Brain microvascular endothelial cell (primary cell): ENCODE measurements at regions not wholly inside any gene's neighbourhood (a gene's known extent, or its start where the extent isn't known, plus 50 kb on each side); places are given as distances from the start of the nearest gene placed in this dataset.

Experiments
- DNase-seq: peaks from one replicate; pipeline ENCODE4 v3.0.0-alpha.2; 2020
- H3K27ac ChIP-seq: fragments of 250-450 bp; sonication (Bioruptor Pico); 2 replicates; pipeline ENCODE4 v1.5.1; 2020; ENCODE audit warnings: mild to moderate bottlenecking, moderate library complexity
- H3K27me3 ChIP-seq: fragments of 250-450 bp; sonication (Bioruptor Pico); replicated peaks from 2 replicates; pipeline ENCODE4 v1.5.1; 2020; ENCODE audit warnings: mild to moderate bottlenecking
- H3K36me3 ChIP-seq: fragments of 250-450 bp; sonication (Bioruptor Pico); replicated peaks from 2 replicates; pipeline ENCODE4 v1.5.1; 2020; ENCODE audit warnings: mild to moderate bottlenecking
- H3K4me3 ChIP-seq: 2 replicates; pipeline ENCODE4 v1.5.1; 2011; ENCODE audit warnings: low read depth, mild to moderate bottlenecking, control low read depth, low read length, moderate library complexity
- CTCF ChIP-seq: IDR thresholded peaks from 2 replicates; pipeline ENCODE4 v1.5.1; 2011; ENCODE audit warnings: low read depth, mild to moderate bottlenecking, moderate library complexity, low read length, control low read depth, inconsistent platforms; ENCODE audit errors: missing control alignments
- in situ Hi-C: cut with HindIII; loops from 2 replicates; pipeline ENCODE4 v1.10.0; 2017; ENCODE audit warnings: low sequenced_read_pairs, low pct_ligation_motif_present

GRCh38 chr22:27175021-27175838 is 517.8 kb downstream of the MIAT start:
- in situ Hi-C loops = no loop called here
- no peak for TF ChIP-seq CTCF
- DNase-seq = no peak
- H3K4me3 ChIP-seq = no peak overlapping the region
- no peaks in the 10 kb centered on the region for H3K36me3 ChIP-seq
- no peak overlapping the region for H3K27ac ChIP-seq
- H3K27me3 ChIP-seq = no peaks in the 10 kb centered on the region

- in situ Hi-C loops = no loop called here
- no peak overlapping the region for H3K27ac ChIP-seq
- no peak overlapping the region for H3K4me3 ChIP-seq
- DNase-seq = no peak
- no peaks in the 10 kb centered on the region for H3K27me3 ChIP-seq
- TF ChIP-seq CTCF = no peak
- H3K36me3 ChIP-seq = no peaks in the 10 kb centered on the region
These were observed 518.6 kb downstream of the MIAT start for GRCh38 chr22:27175974-27176373.

- no peaks in the 10 kb centered on the region for H3K27me3 ChIP-seq
- no peaks in the 10 kb centered on the region for H3K36me3 ChIP-seq
- no peak for DNase-seq
- in situ Hi-C loops = no loop called here
- H3K27ac ChIP-seq = no peak overlapping the region
- TF ChIP-seq CTCF = no peak
- H3K4me3 ChIP-seq = no peak overlapping the region
These were observed 521.8 kb downstream of the MIAT start for GRCh38 chr22:27179161-27179560.

- Histone ChIP-seq H3K36me3 (no peaks in the 10 kb centered on the region), H3K27ac (no peak overlapping the region), H3K4me3 (no peak overlapping the region), H3K27me3 (no peaks in the 10 kb centered on the region)
- in situ Hi-C loops = no loop called here
- DNase-seq = no peak
- TF ChIP-seq CTCF = no peak
These were observed 524.1 kb downstream of the MIAT start for GRCh38 chr22:27181537-27181936.

GRCh38 chr22:27183474-27183873 is 526.1 kb downstream of the MIAT start:
- H3K27me3 ChIP-seq = no peaks in the 10 kb centered on the region
- in situ Hi-C loops = no loop called here
- H3K36me3 ChIP-seq = no peaks in the 10 kb centered on the region
- no peak for DNase-seq
- no peak overlapping the region for H3K4me3 ChIP-seq
- TF ChIP-seq CTCF = no peak
- no peak overlapping the region for H3K27ac ChIP-seq
